ENCODE measurements at regions not wholly inside any gene's neighbourhood (a gene's known extent, or its start where the extent isn't known, plus 50 kb on each side); places are given as distances from the start of the nearest gene placed in this dataset.

GRCh38 chrX:10083809-10084208 is 73.0 kb upstream of the CLCN4 start:
- no peak for DNase-seq
- H3K4me3 ChIP-seq (ENCODE audit: low read depth in 1 of 3, low read length in 3 of 3) = no peak overlapping the region
- no peaks in the 10 kb centered on the region for H3K27me3 ChIP-seq (ENCODE audit: control insufficient read depth in 3 of 3, insufficient read depth in 3 of 3, low read length in 3 of 3)
- H3K4me1 ChIP-seq (ENCODE audit: control insufficient read depth in 3 of 3, insufficient read depth in 2 of 3, low read depth in 1 of 3, low read length in 2 of 3) = no peaks in the 10 kb centered on the region
- FAIRE-seq = no peak
- H3K9me3 ChIP-seq (ENCODE audit: control insufficient read depth in 2 of 2, insufficient read depth in 1 of 2, low read depth in 1 of 2, low read length in 1 of 2) = no peaks in the 10 kb centered on the region
- peaks cover 0 to 2% (median 0%) of the 10 kb centered on the region in 3 donors for H3K36me3 ChIP-seq (ENCODE audit: control insufficient read depth in 3 of 3, insufficient read depth in 2 of 3, low read depth in 1 of 3, low read length in 3 of 3)
- peak overlapping the region in 1 of 3 donors; percentile 65 for H3K27ac ChIP-seq (ENCODE audit: low read depth in 1 of 3, low read length in 2 of 3)
- 59 to 69% (median 63%) methylated on average over 2 of the region's 2 CpGs for WGBS, 3 donors

- DNase-seq = peak in 1 of 2 donors; percentile 14
- Histone ChIP-seq H3K4me3 (ENCODE audit: low read depth in 1 of 3, low read length in 3 of 3) (no peak overlapping the region), H3K36me3 (ENCODE audit: control insufficient read depth in 3 of 3, insufficient read depth in 2 of 3, low read depth in 1 of 3, low read length in 3 of 3) (peaks cover 0 to 2% (median 0%) of the 10 kb centered on the region in 3 donors), H3K27ac (ENCODE audit: low read depth in 1 of 3, low read length in 2 of 3) (no peak overlapping the region), H3K9me3 (ENCODE audit: control insufficient read depth in 2 of 2, insufficient read depth in 1 of 2, low read depth in 1 of 2, low read length in 1 of 2) (no peaks in the 10 kb centered on the region), H3K27me3 (ENCODE audit: control insufficient read depth in 3 of 3, insufficient read depth in 3 of 3, low read length in 3 of 3) (no peaks in the 10 kb centered on the region), H3K4me1 (ENCODE audit: control insufficient read depth in 3 of 3, insufficient read depth in 2 of 3, low read depth in 1 of 3, low read length in 2 of 3) (no peaks in the 10 kb centered on the region)
- no peak for FAIRE-seq
- WGBS, 3 donors = 15 to 45% (median 27%) methylated on average over 1 of the region's 1 CpG
Observed at GRCh38 chrX:10085223-10085622, 71.6 kb upstream of the CLCN4 start.

DNA sequence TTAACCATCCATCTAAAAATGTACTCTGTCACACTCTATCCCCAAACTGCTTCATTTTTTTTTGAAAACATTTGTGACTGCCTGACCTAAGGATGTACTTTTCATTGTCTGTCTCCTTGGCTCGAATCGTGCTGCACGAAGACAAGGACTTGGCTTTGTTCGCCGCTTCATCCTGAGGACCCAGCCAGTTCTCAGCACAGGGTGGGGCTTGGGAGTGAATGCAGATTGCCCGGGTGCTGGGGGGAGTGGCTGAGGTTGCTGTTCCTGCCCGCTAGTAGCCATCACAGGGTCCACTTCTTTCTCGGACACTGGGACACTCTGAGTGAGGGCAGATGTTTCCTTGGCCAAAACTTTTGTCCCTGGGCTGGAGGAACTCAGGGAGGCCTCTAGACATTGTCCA is 70.1 kb upstream of the CLCN4 start:
- Histone ChIP-seq H3K4me1 (ENCODE audit: control insufficient read depth in 3 of 3, insufficient read depth in 2 of 3, low read depth in 1 of 3, low read length in 2 of 3) (no peaks in the 10 kb centered on the region), H3K27me3 (ENCODE audit: control insufficient read depth in 3 of 3, insufficient read depth in 3 of 3, low read length in 3 of 3) (no peaks in the 10 kb centered on the region), H3K9me3 (ENCODE audit: control insufficient read depth in 2 of 2, insufficient read depth in 1 of 2, low read depth in 1 of 2, low read length in 1 of 2) (no peaks in the 10 kb centered on the region), H3K36me3 (ENCODE audit: control insufficient read depth in 3 of 3, insufficient read depth in 2 of 3, low read depth in 1 of 3, low read length in 3 of 3) (peaks cover 0 to 3% (median 0%) of the 10 kb centered on the region in 3 donors), H3K4me3 (ENCODE audit: low read depth in 1 of 3, low read length in 3 of 3) (no peak overlapping the region), H3K27ac (ENCODE audit: low read depth in 1 of 3, low read length in 2 of 3) (no peak overlapping the region)
- FAIRE-seq = no peak
- no peak for DNase-seq
- WGBS, 3 donors = 69 to 89% (median 86%) methylated on average over 8 of the region's 8 CpGs

DNA sequence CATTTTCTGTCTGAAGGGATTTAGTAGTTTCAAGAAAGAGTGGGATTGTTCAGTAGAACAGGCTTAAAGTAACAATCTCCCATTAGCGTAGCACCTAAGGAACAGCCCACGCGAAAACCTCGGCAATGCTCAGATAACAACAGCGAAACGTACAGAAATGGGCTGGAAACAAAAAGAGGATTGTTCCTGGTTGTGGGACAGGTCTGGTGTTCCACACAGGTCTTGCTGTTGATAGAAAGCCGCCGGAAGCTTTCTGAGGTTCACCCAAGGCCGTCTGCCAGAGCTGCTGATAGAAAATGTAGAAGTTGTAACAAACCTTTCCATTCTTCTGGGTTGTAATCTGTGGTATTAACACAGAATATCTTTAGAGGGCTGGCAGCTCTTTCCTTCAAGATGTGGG is 69.4 kb upstream of the CLCN4 start:
- Histone ChIP-seq H3K27ac (ENCODE audit: low read depth in 1 of 3, low read length in 2 of 3) (no peak overlapping the region), H3K27me3 (ENCODE audit: control insufficient read depth in 3 of 3, insufficient read depth in 3 of 3, low read length in 3 of 3) (no peaks in the 10 kb centered on the region), H3K4me3 (ENCODE audit: low read depth in 1 of 3, low read length in 3 of 3) (no peak overlapping the region), H3K36me3 (ENCODE audit: control insufficient read depth in 3 of 3, insufficient read depth in 2 of 3, low read depth in 1 of 3, low read length in 3 of 3) (peaks cover 0 to 3% (median 0%) of the 10 kb centered on the region in 3 donors), H3K9me3 (ENCODE audit: control insufficient read depth in 2 of 2, insufficient read depth in 1 of 2, low read depth in 1 of 2, low read length in 1 of 2) (no peaks in the 10 kb centered on the region), H3K4me1 (ENCODE audit: control insufficient read depth in 3 of 3, insufficient read depth in 2 of 3, low read depth in 1 of 3, low read length in 2 of 3) (no peaks in the 10 kb centered on the region)
- FAIRE-seq = no peak
- no peak for DNase-seq
- WGBS, 3 donors = 84 to 89% (median 85%) methylated on average over 9 of the region's 9 CpGs

- Histone ChIP-seq H3K4me3 (ENCODE audit: low read depth in 1 of 3, low read length in 3 of 3) (no peak overlapping the region), H3K27ac (ENCODE audit: low read depth in 1 of 3, low read length in 2 of 3) (no peak overlapping the region), H3K4me1 (ENCODE audit: control insufficient read depth in 3 of 3, insufficient read depth in 2 of 3, low read depth in 1 of 3, low read length in 2 of 3) (no peaks in the 10 kb centered on the region), H3K9me3 (ENCODE audit: control insufficient read depth in 2 of 2, insufficient read depth in 1 of 2, low read depth in 1 of 2, low read length in 1 of 2) (no peaks in the 10 kb centered on the region), H3K36me3 (ENCODE audit: control insufficient read depth in 3 of 3, insufficient read depth in 2 of 3, low read depth in 1 of 3, low read length in 3 of 3) (peaks cover 0 to 8% (median 0%) of the 10 kb centered on the region in 3 donors), H3K27me3 (ENCODE audit: control insufficient read depth in 3 of 3, insufficient read depth in 3 of 3, low read length in 3 of 3) (no peaks in the 10 kb centered on the region)
- no peak for FAIRE-seq
- DNase-seq = no peak
- WGBS, 3 donors = 72 to 89% (median 83%) methylated on average over 3 of the region's 3 CpGs
Observed at GRCh38 chrX:10089378-10089795, 67.4 kb upstream of the CLCN4 start.

DNA sequence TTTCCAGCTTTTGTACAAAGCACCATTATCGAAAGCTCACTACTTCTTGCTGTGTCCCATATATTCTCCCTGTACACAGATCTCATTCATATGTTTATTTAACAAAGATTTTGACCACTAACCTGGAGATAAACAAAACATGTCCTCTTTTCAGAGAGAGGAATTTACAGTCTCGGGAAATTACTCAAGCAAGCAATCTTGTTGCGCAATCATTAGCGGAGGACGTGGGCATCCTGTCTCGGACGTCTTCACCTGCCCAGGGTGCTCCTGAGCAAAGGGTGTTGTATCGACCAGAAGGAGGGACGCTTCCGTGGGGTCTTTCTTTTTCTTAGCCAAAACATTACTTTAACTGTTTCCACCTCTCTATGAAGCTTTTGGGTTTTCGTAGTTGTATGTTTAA is 66.5 kb upstream of the CLCN4 start:
- H3K27ac ChIP-seq (ENCODE audit: low read depth in 1 of 3, low read length in 2 of 3) = no peak overlapping the region
- H3K9me3 ChIP-seq (ENCODE audit: control insufficient read depth in 2 of 2, insufficient read depth in 1 of 2, low read depth in 1 of 2, low read length in 1 of 2) = no peaks in the 10 kb centered on the region
- FAIRE-seq (no peak), DNase-seq (no peak)
- H3K4me1 ChIP-seq (ENCODE audit: control insufficient read depth in 3 of 3, insufficient read depth in 2 of 3, low read depth in 1 of 3, low read length in 2 of 3) = no peaks in the 10 kb centered on the region
- H3K36me3 ChIP-seq (ENCODE audit: control insufficient read depth in 3 of 3, insufficient read depth in 2 of 3, low read depth in 1 of 3, low read length in 3 of 3) = peaks cover 0 to 8% (median 0%) of the 10 kb centered on the region in 3 donors
- H3K27me3 ChIP-seq (ENCODE audit: control insufficient read depth in 3 of 3, insufficient read depth in 3 of 3, low read length in 3 of 3) = no peaks in the 10 kb centered on the region
- H3K4me3 ChIP-seq (ENCODE audit: low read depth in 1 of 3, low read length in 3 of 3) = no peak overlapping the region
- 85 to 92% (median 86%) methylated on average over 11 of the region's 11 CpGs for WGBS, 3 donors

DNA sequence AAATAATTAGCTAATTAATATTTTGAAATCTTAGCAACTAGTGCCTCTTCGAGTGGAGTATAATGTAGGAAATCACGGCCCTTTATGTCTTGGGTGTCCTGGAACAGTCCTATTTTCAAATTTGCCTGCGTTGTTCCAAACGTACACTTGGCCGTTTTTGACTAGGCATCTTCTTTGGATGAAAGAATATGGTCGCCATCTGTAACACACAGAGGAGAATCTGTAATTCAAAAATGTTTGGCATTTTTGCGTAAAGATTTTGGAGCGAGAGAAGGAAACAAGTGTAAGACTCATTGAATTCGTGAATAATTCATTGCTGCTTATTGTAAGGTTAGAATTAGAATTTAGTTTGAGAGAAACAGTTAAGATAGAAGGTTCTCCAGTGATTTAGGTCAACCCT is 61.5 kb upstream of the CLCN4 start:
- Histone ChIP-seq H3K36me3 (ENCODE audit: control insufficient read depth in 3 of 3, insufficient read depth in 2 of 3, low read depth in 1 of 3, low read length in 3 of 3) (peaks cover 0 to 10% (median 0%) of the 10 kb centered on the region in 3 donors), H3K27ac (ENCODE audit: low read depth in 1 of 3, low read length in 2 of 3) (no peak overlapping the region), H3K27me3 (ENCODE audit: control insufficient read depth in 3 of 3, insufficient read depth in 3 of 3, low read length in 3 of 3) (no peaks in the 10 kb centered on the region), H3K4me1 (ENCODE audit: control insufficient read depth in 3 of 3, insufficient read depth in 2 of 3, low read depth in 1 of 3, low read length in 2 of 3) (no peaks in the 10 kb centered on the region), H3K9me3 (ENCODE audit: control insufficient read depth in 2 of 2, insufficient read depth in 1 of 2, low read depth in 1 of 2, low read length in 1 of 2) (no peaks in the 10 kb centered on the region), H3K4me3 (ENCODE audit: low read depth in 1 of 3, low read length in 3 of 3) (no peak overlapping the region)
- FAIRE-seq (no peak), DNase-seq (no peak)
- WGBS, 3 donors = 91 to 97% (median 95%) methylated on average over 9 of the region's 9 CpGs

DNA sequence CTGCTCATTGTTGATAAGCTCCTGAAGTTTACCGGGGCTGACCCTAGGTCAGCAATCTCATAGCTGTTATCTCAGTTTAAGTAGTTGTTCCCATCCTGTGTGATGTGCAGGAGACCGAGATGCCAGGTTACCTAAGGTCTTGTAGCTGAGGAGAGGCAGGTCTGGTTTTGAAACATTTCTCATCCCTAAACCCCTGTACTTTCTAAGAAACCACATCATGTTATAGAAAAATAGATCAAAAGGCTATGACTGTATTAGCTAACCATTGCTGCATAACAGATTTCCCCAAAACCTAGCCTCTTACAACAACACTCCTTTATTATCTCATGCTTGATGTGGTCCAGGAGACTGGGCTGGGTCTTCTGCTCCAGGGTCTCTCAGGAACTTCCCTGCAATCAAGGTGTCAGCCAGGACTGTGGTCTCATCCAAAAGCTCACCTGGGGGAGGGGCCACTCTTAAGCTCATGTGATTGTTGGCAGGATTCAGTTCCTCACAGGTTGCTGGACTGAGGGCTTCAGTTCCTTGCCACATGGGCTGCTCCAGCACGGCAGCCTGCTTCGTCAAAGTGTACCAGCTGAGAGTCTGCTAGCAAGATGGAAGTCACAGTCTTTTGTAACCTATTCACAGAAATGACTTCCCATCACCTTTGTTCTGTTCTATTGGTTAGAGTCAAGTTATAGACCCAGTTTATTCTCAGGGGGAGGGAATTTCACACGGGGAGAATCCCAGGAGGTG is 60.9 kb upstream of the CLCN4 start:
- DNase-seq (no peak), FAIRE-seq (no peak)
- H3K4me1 ChIP-seq (ENCODE audit: control insufficient read depth in 3 of 3, insufficient read depth in 2 of 3, low read depth in 1 of 3, low read length in 2 of 3) = no peaks in the 10 kb centered on the region
- H3K4me3 ChIP-seq (ENCODE audit: low read depth in 1 of 3, low read length in 3 of 3) = no peak overlapping the region
- peaks cover 0 to 3% of the 10 kb centered on the region in 2 donors for H3K9me3 ChIP-seq (ENCODE audit: control insufficient read depth in 2 of 2, insufficient read depth in 1 of 2, low read depth in 1 of 2, low read length in 1 of 2)
- 72 to 83% (median 74%) methylated on average over 5 of the region's 5 CpGs for WGBS, 3 donors
- H3K27ac ChIP-seq (ENCODE audit: low read depth in 1 of 3, low read length in 2 of 3) = no peak overlapping the region
- H3K36me3 ChIP-seq (ENCODE audit: control insufficient read depth in 3 of 3, insufficient read depth in 2 of 3, low read depth in 1 of 3, low read length in 3 of 3) = peaks cover 0 to 14% (median 0%) of the 10 kb centered on the region in 3 donors
- H3K27me3 ChIP-seq (ENCODE audit: control insufficient read depth in 3 of 3, insufficient read depth in 3 of 3, low read length in 3 of 3) = no peaks in the 10 kb centered on the region

DNA sequence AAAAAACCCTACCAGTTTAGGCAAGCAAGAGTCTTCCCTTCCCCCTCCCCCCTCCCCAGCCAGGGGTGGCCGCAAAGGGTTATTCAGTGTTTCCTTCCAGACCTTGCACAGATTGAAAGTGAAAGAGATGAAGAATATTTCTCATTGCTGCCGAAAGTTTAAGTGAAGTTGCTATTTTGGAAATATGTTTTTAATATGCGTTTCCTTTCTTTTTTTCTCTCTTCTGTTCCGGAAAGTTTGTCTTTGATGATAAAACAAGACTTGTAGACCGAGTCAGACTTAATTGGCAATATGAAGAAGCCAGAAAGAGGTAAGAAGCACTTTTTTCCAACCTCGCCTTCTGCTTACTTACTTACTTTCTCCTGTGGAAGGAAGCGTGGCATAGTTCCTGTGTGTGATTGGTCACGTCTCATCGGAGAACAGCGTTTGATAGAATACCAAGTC is 58.5 kb upstream of the CLCN4 start:
- Histone ChIP-seq H3K27ac (ENCODE audit: low read depth in 1 of 3, low read length in 2 of 3) (peak overlapping the region in 1 of 3 donors; percentile 82), H3K4me3 (ENCODE audit: low read depth in 1 of 3, low read length in 3 of 3) (no peak overlapping the region)
- no peak for FAIRE-seq

More for the DNA sequence above, 58.5 kb upstream of the CLCN4 start:
- Histone ChIP-seq H3K4me1 (ENCODE audit: control insufficient read depth in 3 of 3, insufficient read depth in 2 of 3, low read depth in 1 of 3, low read length in 2 of 3) (no peaks in the 10 kb centered on the region), H3K27me3 (ENCODE audit: control insufficient read depth in 3 of 3, insufficient read depth in 3 of 3, low read length in 3 of 3) (no peaks in the 10 kb centered on the region), H3K9me3 (ENCODE audit: control insufficient read depth in 2 of 2, insufficient read depth in 1 of 2, low read depth in 1 of 2, low read length in 1 of 2) (peaks cover 0 to 4% of the 10 kb centered on the region in 2 donors), H3K36me3 (ENCODE audit: control insufficient read depth in 3 of 3, insufficient read depth in 2 of 3, low read depth in 1 of 3, low read length in 3 of 3) (peaks cover 0 to 10% (median 0%) of the 10 kb centered on the region in 3 donors)
- 34 to 72% (median 66%) methylated on average over 10 of the region's 10 CpGs for WGBS, 3 donors
- peak in 1 of 2 donors; percentile 33 for DNase-seq
